ENCODE measurements at regions not wholly inside any gene's neighbourhood (a gene's known extent, or its start where the extent isn't known, plus 50 kb on each side); places are given as distances from the start of the nearest gene placed in this dataset.

GRCh38 chr9:88776717-88777497 is 214.4 kb upstream of the S1PR3 start:
- Histone ChIP-seq H3K27ac (ENCODE audit: extremely low read depth, low read depth, low read length) (no peak overlapping the region), H3K4me3 (ENCODE audit: low read depth, low read length) (no peak overlapping the region), H3K4me1 (ENCODE audit: control insufficient read depth, insufficient read depth, low read length) (peaks cover 16% of the 10 kb centered on the region), H3K9me3 (ENCODE audit: control insufficient read depth, insufficient read depth, low read depth, low read length) (no peaks in the 10 kb centered on the region), H3K36me3 (ENCODE audit: control insufficient read depth in 2 of 2, insufficient read depth in 1 of 2, low read length in 2 of 2) (no peaks in the 10 kb centered on the region)
- POLR2A ChIA-PET = no interaction called here
- CTCF ChIA-PET = interaction anchor here (0.7 kb wide), 2 partner anchors 62 to 1452 kb away, joined by 3 to 4 read pairs; no protein-coding TSS in a partner anchor
- TF ChIP-seq PRDM10 (tag by site-specific recombination; IDR thresholded peaks at IDR 0.05) (peak; percentile 26; the same call in 1 of the 2 replicates), ZNF621 (tag by site-specific recombination; IDR thresholded peaks at IDR 0.05) (no peak)

- CTCF ChIA-PET = interaction anchor here (0.7 kb wide), 1 partner anchor 63 kb away, joined by 3 read pairs; no protein-coding TSS in a partner anchor
- POLR2A ChIA-PET = no interaction called here
- Histone ChIP-seq H3K27ac (ENCODE audit: extremely low read depth, low read depth, low read length) (no peak overlapping the region), H3K4me3 (ENCODE audit: low read depth, low read length) (no peak overlapping the region), H3K4me1 (ENCODE audit: control insufficient read depth, insufficient read depth, low read length) (peaks cover 16% of the 10 kb centered on the region), H3K36me3 (ENCODE audit: control insufficient read depth in 2 of 2, insufficient read depth in 1 of 2, low read length in 2 of 2) (no peaks in the 10 kb centered on the region), H3K9me3 (ENCODE audit: control insufficient read depth, insufficient read depth, low read depth, low read length) (no peaks in the 10 kb centered on the region)
- TF ChIP-seq ZSCAN30 (tag by site-specific recombination; IDR thresholded peaks at IDR 0.05) = no peak
- no peak for TF ChIP-seq ZNF19 (tag by site-specific recombination; IDR thresholded peaks at IDR 0.05; ENCODE audit: low read depth)
These were observed 213.6 kb upstream of the S1PR3 start for GRCh38 chr9:88777498-88778312.

GRCh38 chr9:88781628-88782391 is 209.5 kb upstream of the S1PR3 start:
- TF ChIP-seq PRDM10 (tag by site-specific recombination; IDR thresholded peaks at IDR 0.05) (peak; percentile 40; the same call in 1 of the 2 replicates), YY2 (tag by site-specific recombination; IDR thresholded peaks at IDR 0.05) (no peak), ZIC2 (tag by site-specific recombination; IDR thresholded peaks at IDR 0.05) (0 out of 2 replicates have a peak, but pooled peaks have one; percentile 20), ZNF114 (tag by site-specific recombination; IDR thresholded peaks at IDR 0.05) (no peak)
- no peak overlapping the region for H3K27ac ChIP-seq (ENCODE audit: extremely low read depth, low read depth, low read length)
- H3K9me3 ChIP-seq (ENCODE audit: control insufficient read depth, insufficient read depth, low read depth, low read length) = no peaks in the 10 kb centered on the region
- H3K36me3 ChIP-seq (ENCODE audit: control insufficient read depth in 2 of 2, insufficient read depth in 1 of 2, low read length in 2 of 2) = no peaks in the 10 kb centered on the region
- ChIA-PET CTCF (interaction anchor here (0.5 to 1.9 kb wide), 7 partner anchors 10 to 219 kb away, joined by 3 to 4 read pairs (median 3); no protein-coding TSS in a partner anchor), POLR2A (no interaction called here)
- 0 out of 2 replicates have a peak, but pooled peaks cover 2% of the 10 kb centered on the region for H3K4me1 ChIP-seq (ENCODE audit: control insufficient read depth, insufficient read depth, low read length)
- no peak overlapping the region for H3K4me3 ChIP-seq (ENCODE audit: low read depth, low read length)
